ENCODE measurements at regions not wholly inside any gene's neighbourhood (a gene's known extent, or its start where the extent isn't known, plus 50 kb on each side); places are given as distances from the start of the nearest gene placed in this dataset.

- no peak overlapping the region for H3K18ac ChIP-seq (ENCODE audit: extremely low read depth, low read length)
- no peak overlapping the region for H2AFZ ChIP-seq (ENCODE audit: low read length)
- no peak overlapping the region for H4K91ac ChIP-seq (replicated peaks; ENCODE audit: insufficient read length, low read length)
- H3K4ac ChIP-seq (replicated peaks; ENCODE audit: insufficient read length, low read depth, low read length) = no peak overlapping the region
- no peak overlapping the region for H2AK5ac ChIP-seq (ENCODE audit: low read depth, low read length)
- 60% methylated on average over 2 of the region's 2 CpGs; no CpG with 5 or more reads in 1 of the 2 experiments for WGBS, 2 experiments (ENCODE audit: extremely low coverage in 1 of 2, insufficient coverage in 1 of 2, insufficient read length in 1 of 2, insufficient replicate concordance in 2 of 2, low coverage in 1 of 2, low lambda C conversion rate in 2 of 2, missing lambda C conversion rate in 1 of 2)
- H3K23ac ChIP-seq (ENCODE audit: insufficient read length) = no peak overlapping the region
- no peak overlapping the region for H2BK15ac ChIP-seq (ENCODE audit: low read length)
- no peaks in the 10 kb centered on the region for H4K20me1 ChIP-seq (replicated peaks in 1 of 2; ENCODE audit: control insufficient read depth in 1 of 2, insufficient read depth in 2 of 2, low read length in 2 of 2)
- no peak overlapping the region for H2BK5ac ChIP-seq (ENCODE audit: low read depth, low read length)
- H3K56ac ChIP-seq (replicated peaks; ENCODE audit: insufficient read length, low read depth, low read length) = no peak overlapping the region
- H3K14ac ChIP-seq (ENCODE audit: insufficient read length) = no peak overlapping the region
- H3K23me2 ChIP-seq (ENCODE audit: low read depth, low read length) = no peaks in the 10 kb centered on the region
- no peak overlapping the region for H3K9ac ChIP-seq (replicated peaks in 1 of 4; ENCODE audit: extremely low read depth in 1 of 4, low read depth in 3 of 4, low read length in 3 of 4)
- H2BK12ac ChIP-seq (ENCODE audit: low read depth, low read length) = no peak overlapping the region
- CTCF ChIA-PET (ENCODE audit: partially characterized antibody) = interaction anchor here (1.5 kb wide), 1 partner anchor 14 kb away, joined by 5 read pairs; no protein-coding TSS in a partner anchor
- H4K8ac ChIP-seq (ENCODE audit: extremely low read depth, insufficient read depth, low read length) = no peak overlapping the region
- POLR2A ChIA-PET (ENCODE audit: partially characterized antibody) = no interaction called here
- FAIRE-seq (no peak), DNase-seq (ENCODE audit: low read depth in 1 of 2, low spot score in 2 of 2) (no peak)
- H2BK20ac ChIP-seq (ENCODE audit: low read length) = no peak overlapping the region
- H3K4me3 ChIP-seq (ENCODE audit: extremely low read depth in 1 of 4, insufficient read depth in 2 of 4, low read depth in 3 of 4, low read length in 4 of 4) = no peak overlapping the region
- H3K27me3 ChIP-seq (replicated peaks in 1 of 4; ENCODE audit: control insufficient read depth in 3 of 4, extremely low read depth in 1 of 4, insufficient read depth in 3 of 4, low read length in 3 of 4) = no peaks in the 10 kb centered on the region
- H3K4me2 ChIP-seq (ENCODE audit: insufficient read depth in 1 of 2, low read depth in 2 of 2, low read length in 2 of 2) = no peak overlapping the region
- H3K36me3 ChIP-seq (ENCODE audit: control insufficient read depth in 2 of 4, insufficient read depth in 4 of 4, low read length in 3 of 4) = no peaks in the 10 kb centered on the region
- H3K79me1 ChIP-seq (ENCODE audit: low read depth, low read length) = no peaks in the 10 kb centered on the region
- H3K9me3 ChIP-seq (ENCODE audit: insufficient read depth in 2 of 2, low read depth in 1 of 2, low read length in 1 of 2) = no peaks in the 10 kb centered on the region
- no peaks in the 10 kb centered on the region for H3K4me1 ChIP-seq (replicated peaks in 1 of 4; ENCODE audit: control insufficient read depth in 3 of 4, insufficient read depth in 4 of 4, low read length in 3 of 4)
- no peak overlapping the region for H2BK120ac ChIP-seq (replicated peaks; ENCODE audit: low read depth, low read length)
- no peak overlapping the region for H4K5ac ChIP-seq (ENCODE audit: insufficient read length, low read depth, low read length)
- no peak overlapping the region for H3K27ac ChIP-seq (ENCODE audit: low read depth, low read length)
- no peaks in the 10 kb centered on the region for H3K79me2 ChIP-seq (ENCODE audit: control insufficient read depth in 1 of 2, insufficient read depth in 2 of 2, low read length in 2 of 2)
- TF ChIP-seq RXRA (IDR thresholded peaks at IDR 0.05; ENCODE audit: insufficient read depth, low read depth, low read length) = no peak
- TF ChIP-seq JUND (IDR thresholded peaks at IDR 0.05; ENCODE audit: low read length) = no peak
- no peak for TF ChIP-seq ATF3 (IDR thresholded peaks at IDR 0.05; ENCODE audit: insufficient read depth, low read depth, low read length)
- no peak for TF ChIP-seq GTF2F1 (IDR thresholded peaks at IDR 0.05; ENCODE audit: borderline replicate concordance, low read depth, low read length)
- TF ChIP-seq SRF (IDR thresholded peaks at IDR 0.05; ENCODE audit: low read depth, low read length) = no peak
- TF ChIP-seq CTCF (IDR thresholded peaks at IDR 0.05; ENCODE audit: control extremely low read depth in 1 of 3, insufficient read depth in 1 of 3, low read depth in 1 of 3, low read length in 3 of 3) = no peak
- no peak for TF ChIP-seq POU5F1 (IDR thresholded peaks at IDR 0.05; ENCODE audit: low read depth, low read length)
- TF ChIP-seq GABPA (IDR thresholded peaks at IDR 0.05; ENCODE audit: borderline replicate concordance, insufficient read depth, low read length) = no peak
- TF ChIP-seq NANOG (IDR thresholded peaks at IDR 0.05; ENCODE audit: insufficient read depth, low read depth, low read length, poor library complexity, severe bottlenecking) = no peak
- TF ChIP-seq CHD2 (IDR thresholded peaks at IDR 0.05; ENCODE audit: low read length) = no peak
- no peak for TF ChIP-seq JUN (IDR thresholded peaks at IDR 0.05; ENCODE audit: low read depth, low read length)
These were observed 323.1 kb downstream of the TENT4A start for GRCh38 chr5:7036192-7036835.

All from H1 (cell line).